ENCODE measurements at regions not wholly inside any gene's neighbourhood (a gene's known extent, or its start where the extent isn't known, plus 50 kb on each side); places are given as distances from the start of the nearest gene placed in this dataset.

- peak; percentile 38 for DNase-seq
These were observed 428.2 kb upstream of the IL12A start for GRCh38 chr3:159560214-159560979.

DNA sequence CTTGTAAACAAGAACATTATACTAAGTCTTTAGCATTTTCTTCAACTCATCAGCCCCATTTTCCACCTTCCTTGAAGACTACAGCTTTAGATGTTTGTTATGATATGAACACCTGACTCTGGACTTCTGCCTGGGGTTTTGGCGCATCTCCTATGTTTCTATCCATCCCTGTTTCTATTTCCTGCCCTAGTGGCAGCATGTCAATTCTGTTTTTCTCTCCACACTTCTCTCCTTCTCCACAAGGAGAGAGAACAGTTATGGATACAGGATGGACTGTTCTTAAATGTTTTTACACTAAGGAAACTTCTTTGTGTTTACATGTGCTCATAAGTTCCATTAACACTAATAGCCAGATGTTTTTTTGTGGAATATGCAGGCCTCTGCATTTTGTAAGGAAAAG, 423.3 kb upstream of the IL12A start:
- no peak for DNase-seq

GRCh38 chr3:159583662-159584061, 405.0 kb upstream of the IL12A start:
- no peak for DNase-seq

- no peak for DNase-seq
These were observed 404.2 kb upstream of the IL12A start for GRCh38 chr3:159584421-159584820.

DNA sequence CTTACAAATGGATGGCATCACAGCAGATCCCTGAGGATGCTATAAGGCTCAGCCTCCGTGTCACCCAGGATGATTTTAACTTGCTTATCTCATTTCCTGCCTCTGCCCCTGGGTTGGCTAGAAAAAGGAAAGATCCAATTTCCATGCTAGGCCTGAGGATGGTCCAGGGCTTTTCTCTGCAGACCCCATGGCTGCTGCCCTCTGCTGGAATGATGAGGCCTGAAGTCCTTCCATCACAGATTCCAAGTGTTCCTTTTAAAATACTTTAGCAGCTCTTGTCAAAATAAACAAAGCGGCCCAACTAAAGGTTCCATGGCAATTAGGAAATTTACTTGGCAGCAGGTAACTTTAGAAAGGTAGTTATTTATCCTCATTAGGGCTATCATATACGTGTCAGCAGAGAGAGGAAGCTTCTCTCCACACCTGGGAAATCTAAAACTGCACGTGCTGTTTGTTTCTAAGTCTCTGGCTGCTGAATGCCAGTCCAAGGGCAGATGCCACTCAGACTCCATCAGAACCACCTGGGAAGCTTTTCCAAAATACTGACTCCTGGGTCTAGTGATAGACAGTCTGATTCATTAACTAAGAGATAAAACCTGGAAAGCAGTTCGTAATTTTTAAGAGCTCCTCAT, 401.9 kb upstream of the IL12A start:
- peak; percentile 67 for DNase-seq

DNA sequence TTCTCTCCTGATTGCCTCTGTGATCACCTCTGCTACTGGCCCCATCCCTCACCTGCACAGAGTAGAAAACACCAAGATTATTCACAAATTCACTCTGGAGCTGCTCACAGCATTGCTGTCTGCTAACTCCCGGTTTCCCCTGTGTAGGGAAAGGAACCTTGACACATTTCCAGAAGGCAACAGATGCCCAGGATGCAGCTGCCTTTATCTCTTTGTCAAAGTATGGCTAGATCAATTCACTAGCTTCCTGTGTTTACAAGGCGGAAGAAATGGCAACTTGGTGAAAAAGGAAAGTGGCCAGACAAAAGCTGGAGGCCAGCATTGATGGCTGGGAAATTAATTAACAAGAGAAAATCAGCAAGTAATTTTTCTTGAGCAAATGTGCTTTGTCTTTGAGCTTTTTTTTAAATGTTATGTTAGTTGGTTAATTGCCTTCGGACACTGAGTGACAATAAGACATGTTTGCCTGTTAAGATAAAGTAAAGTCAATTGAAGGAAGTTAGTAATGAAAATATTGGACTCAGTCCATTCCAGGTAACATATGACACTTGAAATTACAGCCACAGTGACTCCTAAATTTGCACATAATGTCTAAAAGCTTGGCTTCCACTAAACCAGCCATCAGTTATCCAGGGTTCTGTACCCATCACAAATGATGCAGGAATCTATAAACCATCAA, 394.6 kb upstream of the IL12A start:
- no peak for DNase-seq

DNA sequence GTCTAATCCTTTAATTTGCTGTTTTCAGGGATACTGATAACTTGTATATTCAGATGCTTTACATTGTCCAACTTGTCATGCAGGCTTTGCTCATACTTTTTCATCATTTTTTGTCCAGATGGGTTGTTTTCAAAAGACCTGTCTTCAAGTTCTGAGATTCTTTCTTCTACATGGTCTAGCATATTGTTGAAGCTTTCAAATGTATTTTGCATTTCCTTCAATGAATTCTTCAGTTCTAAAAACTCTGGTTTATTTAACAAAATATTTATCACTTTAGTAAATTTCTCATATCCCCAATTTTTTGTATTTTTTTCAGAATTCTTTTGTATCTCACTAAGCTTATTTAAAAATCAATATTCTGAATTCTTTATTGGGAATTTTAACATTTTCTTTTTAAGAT, 388.3 kb upstream of the IL12A start:
- DNase-seq = no peak

- no peak for DNase-seq
These were observed 384.5 kb upstream of the IL12A start for GRCh38 chr3:159604151-159604581.

GRCh38 chr3:159605101-159605500, 383.5 kb upstream of the IL12A start:
- no peak for DNase-seq

GRCh38 chr3:159605776-159606175, 382.9 kb upstream of the IL12A start:
- no peak for DNase-seq

DNA sequence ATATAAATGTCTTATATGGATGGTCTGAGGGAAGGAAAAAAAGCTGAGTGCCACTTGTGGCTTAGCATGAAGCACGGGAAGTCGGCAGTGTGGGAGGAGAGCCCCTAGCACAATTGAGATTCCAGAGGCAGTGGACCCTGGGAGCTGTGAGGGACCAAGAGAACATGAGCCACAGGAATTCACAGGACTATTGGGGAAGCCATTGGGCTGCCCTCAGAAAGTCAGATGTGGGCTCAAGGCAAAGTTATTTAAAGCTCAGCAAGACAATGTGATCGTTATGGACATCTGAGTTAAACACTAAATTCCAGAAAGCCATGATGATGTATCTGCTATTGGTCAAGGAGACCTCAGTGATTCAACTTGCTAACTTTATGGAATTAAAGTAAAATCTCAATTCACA, 380.8 kb upstream of the IL12A start:
- DNase-seq = no peak

GRCh38 chr3:159608311-159608710, 380.3 kb upstream of the IL12A start:
- no peak for DNase-seq

DNA sequence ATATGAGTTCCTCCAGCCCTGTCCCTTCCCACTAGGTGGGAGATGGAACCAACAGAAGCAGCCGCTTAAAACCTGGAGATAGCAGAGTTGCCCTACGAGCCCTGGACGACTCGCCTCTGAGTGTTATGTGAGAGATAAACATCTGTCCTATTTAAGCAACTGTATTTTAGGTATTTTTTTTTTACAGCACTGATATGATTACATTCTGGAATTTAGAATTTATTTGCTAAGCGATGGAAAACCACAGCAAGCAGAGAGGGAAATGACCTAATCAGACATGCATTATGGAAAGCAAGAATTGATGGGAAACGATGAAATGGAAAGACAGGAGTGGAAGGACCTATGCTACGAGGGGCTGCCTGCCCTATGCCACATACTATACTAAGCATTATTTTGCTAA, 379.0 kb upstream of the IL12A start:
- DNase-seq = no peak

GRCh38 chr3:159616234-159616825, 372.3 kb upstream of the IL12A start:
- no peak for DNase-seq

DNA sequence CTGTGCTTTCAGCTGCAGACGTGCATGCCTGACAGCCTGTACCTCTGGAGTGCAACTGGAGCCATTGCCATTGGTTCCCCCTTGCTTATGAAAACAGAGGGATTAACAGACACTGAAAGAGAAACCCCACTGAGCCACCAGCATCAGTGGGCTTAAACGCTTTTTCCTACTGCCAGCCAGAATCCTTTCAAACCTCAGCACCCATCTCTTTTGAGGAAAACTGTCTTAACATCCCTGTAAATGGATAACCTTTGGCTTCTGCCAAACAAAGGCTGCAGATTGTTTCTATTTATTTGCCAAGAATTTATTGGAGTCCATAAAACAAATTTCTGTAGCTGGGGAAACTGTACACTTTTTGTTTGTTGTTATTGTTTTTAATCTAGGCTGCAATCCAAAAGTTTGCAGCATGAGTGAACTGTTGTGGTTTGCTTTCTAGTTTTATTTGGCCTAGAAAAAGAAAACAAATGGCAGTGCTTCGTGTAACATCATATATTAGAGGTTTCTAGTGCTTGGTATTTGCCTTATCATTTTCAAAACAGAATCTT, 369.2 kb upstream of the IL12A start:
- DNase-seq = peak; percentile 60

DNA sequence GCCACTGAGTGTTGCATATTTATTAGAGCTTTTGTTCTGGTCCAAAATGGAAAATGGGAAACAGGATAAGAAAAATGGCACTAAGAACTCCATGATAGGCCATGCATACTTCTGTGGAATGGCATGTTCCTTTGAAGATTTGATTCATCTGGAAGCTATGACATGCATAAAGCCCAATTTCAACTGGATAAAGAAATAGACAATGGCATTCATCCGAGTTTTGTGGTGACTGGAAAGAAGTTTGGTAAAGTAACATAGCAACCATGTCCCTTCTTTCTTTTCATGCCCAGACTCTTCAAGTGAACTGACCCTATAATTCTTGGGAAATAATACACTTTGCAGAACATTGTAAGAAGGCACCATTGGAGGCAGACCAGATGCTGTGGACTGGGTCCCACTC, 368.4 kb upstream of the IL12A start:
- DNase-seq = no peak

DNA sequence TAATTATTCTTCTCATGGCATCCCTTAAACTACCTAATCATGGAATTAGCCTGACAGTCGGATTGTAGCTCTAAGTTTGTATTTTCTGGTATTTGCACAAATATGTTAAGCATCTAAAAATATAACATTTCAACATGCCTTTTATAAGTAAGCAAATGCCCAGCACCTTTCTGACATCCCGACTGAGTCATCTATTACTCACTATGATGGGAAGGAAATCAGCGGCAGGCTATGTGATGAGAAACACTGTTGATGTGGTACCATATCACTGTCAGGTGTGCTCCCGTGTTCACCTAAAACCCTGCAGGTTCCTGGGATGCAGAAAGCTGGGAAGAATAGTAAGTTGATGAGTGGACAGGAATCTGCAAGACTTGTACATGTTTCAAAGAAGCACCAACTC, 367.8 kb upstream of the IL12A start:
- no peak for DNase-seq

- no peak for DNase-seq
These were observed 364.0 kb upstream of the IL12A start for GRCh38 chr3:159624616-159625015.

GRCh38 chr3:159625594-159625993, 363.0 kb upstream of the IL12A start:
- no peak for DNase-seq

DNA sequence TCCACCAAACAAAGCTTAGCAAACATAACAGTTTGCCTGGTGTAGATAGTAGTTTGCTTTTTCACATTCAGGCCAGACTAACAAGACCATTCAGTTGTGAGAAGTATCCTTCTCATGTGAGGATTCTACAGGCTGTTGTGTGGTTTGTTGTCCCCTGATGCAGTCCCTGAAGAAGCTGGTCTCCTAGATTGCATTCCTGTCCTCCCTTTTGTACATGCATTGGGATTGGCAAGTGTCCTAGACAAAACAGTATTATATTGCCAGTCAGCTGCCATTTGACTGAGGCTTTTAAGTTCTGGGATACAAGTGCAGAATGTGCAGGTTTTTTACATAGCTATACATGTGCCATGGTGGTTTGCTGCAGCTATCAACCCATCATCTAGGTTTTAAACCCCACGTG, 362.0 kb upstream of the IL12A start:
- no peak for DNase-seq

- no peak for DNase-seq
These were observed 361.4 kb upstream of the IL12A start for GRCh38 chr3:159627229-159627628.

GRCh38 chr3:159627634-159628033, 361.0 kb upstream of the IL12A start:
- DNase-seq = no peak

DNA sequence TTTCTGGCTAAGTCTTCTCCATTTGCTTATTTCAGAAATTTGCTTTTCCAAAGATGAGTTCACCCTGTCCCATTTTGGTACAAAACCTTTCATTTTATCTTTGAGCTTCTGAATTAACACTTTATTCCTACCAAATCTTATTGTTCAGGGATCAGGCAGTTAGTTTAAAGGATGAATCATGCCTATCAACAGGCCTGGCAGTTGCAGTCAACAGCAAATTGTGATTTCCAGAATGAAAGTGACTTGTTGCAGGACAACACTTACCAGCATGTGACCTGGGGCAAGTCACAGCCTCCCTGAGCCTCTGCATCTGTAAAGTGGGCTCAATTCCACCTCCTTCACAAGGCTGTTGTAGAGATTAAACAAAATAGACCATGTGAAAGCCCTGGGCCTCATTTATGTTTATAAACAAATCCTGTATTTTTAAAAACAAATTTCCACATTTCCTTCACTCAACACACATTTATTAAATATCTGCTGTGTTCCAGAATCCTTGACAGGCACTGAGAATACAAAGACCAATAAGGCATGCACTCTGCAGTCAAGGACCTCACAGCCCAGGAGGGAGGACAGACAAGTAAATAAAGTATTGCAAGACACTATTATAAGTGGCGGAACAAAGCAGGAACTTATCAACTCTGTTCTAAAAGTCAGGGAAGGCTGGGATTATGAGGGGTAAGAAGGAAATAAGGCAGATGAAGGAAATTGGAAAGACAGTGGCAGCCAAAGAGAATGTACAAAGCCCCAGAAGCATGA, 359.1 kb upstream of the IL12A start:
- DNase-seq = no peak

All from eye (tissue), 1 donor.